Ascending aorta (tissue), 2 donors: ENCODE measurements at regions not wholly inside any gene's neighbourhood (a gene's known extent, or its start where the extent isn't known, plus 50 kb on each side); places are given as distances from the start of the nearest gene placed in this dataset.

Experiments used
- DNase-seq, 2 donors: peaks; one replicate each; pipeline ENCODE4 v3.0.0-alpha.2; 2019; ENCODE audit warnings: low spot score in 2 of 2
- H3K27ac ChIP-seq, 2 donors: fragments of 200-600 bp; sonication (generic); one replicate each; pipeline ENCODE4 v1.5.1; 2016 to 2017; ENCODE audit warnings: mild to moderate bottlenecking in 1 of 2
- H3K27me3 ChIP-seq: fragments of 200-600 bp; sonication (generic); one replicate; pipeline ENCODE4 v1.5.1; 2017
- H3K36me3 ChIP-seq, 2 donors: fragments of 200-600 bp; sonication (generic); one replicate each; pipeline ENCODE4 v1.5.1; 2016
- H3K4me1 ChIP-seq, 2 donors: fragments of 200-600 bp; sonication (generic); one replicate each; pipeline ENCODE4 v1.5.1; 2016 to 2017; ENCODE audit warnings: mild to moderate bottlenecking in 1 of 2
- H3K4me3 ChIP-seq, 2 donors: fragments of 200-600 bp; sonication (generic); one replicate each; pipeline ENCODE4 v1.5.1; 2016 to 2017; ENCODE audit warnings: mild to moderate bottlenecking in 1 of 2
- H3K9me3 ChIP-seq, 2 donors: fragments of 200-600 bp; sonication (generic); one replicate each; pipeline ENCODE4 v1.5.1; 2016
- CTCF ChIP-seq, 3 experiments: fragments of 200-600 bp in 2 of 3; fragments of 450-650 bp in 1 of 3; sonication (generic) in 2 of 3; IDR thresholded peaks; one replicate each; pipeline ENCODE4 v1.5.1; 2016 to 2019; ENCODE audit warnings: antibody characterized with exemption in 3 of 3, mild to moderate bottlenecking in 1 of 3, moderate library complexity in 1 of 3
- intact Hi-C: fragments of 100-400 bp; cut with DNase I; formaldehyde crosslinking; loops from one replicate; pipeline ENCODE4 v1.15.1; 2023

DNA sequence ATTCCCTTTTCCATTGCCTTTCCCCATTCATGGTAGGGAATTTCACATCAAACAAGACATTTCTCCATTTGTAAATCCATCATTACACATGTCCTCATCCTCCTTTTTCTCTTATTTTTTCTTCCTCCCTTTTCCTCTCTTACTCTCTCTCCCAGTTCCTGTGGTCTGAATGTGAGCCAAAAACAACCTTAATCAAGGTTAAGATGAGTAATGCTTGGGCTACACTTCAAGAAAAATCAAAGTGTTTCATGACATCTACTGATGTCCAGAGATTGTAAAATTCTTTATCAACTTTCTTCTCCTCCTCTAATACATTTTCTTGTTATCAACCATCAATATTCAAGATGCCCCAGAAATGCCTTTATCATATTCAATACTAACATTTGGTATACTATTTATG is 172.5 kb upstream of the PRNP start:
- DNase-seq, result no peak
- H3K36me3 ChIP-seq, result no peaks in the 10 kb centered on the region
- no peak for TF ChIP-seq CTCF (IDR thresholded peaks at IDR 0.05)
- no peaks in the 10 kb centered on the region for H3K4me1 ChIP-seq
- H3K9me3 ChIP-seq, result no peaks in the 10 kb centered on the region
- H3K27me3 ChIP-seq, result no peaks in the 10 kb centered on the region
- no peak overlapping the region for H3K27ac ChIP-seq
- intact Hi-C loops, result no loop called here
- H3K4me3 ChIP-seq, result no peak overlapping the region

DNA sequence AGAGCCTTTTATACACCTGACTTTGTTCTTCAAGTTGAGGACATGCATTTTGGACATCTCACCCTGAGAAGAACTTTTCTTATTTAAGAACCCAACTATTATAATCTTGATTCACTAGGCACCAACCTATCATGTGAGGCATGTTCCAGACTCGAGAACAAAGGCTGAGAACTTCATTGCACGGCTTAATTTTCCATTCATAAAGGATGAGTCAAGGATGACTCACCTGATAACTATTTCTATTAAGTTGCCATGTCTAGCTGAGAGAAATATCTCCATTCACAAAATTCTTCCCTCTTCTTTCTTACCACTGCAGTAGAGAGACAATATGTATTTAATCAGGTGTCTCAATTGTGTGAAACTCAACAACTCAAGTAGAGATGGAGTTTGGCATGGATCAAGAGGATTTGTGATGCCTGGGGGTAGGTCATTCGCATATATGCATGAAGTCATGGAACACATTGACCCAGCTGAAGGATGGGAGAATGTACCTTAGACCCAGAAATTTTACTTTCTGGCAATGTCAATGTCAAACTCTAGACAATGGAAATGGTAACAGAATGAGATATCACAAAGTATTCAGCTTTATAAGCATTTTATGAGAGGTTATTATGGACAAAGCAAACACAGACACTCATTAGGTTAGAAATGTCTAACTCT is 173.2 kb upstream of the PRNP start:
- no peaks in the 10 kb centered on the region for H3K9me3 ChIP-seq
- H3K36me3 ChIP-seq, result no peaks in the 10 kb centered on the region
- intact Hi-C loops, result no loop called here
- no peak for TF ChIP-seq CTCF (IDR thresholded peaks at IDR 0.05)
- DNase-seq, result no peak
- no peaks in the 10 kb centered on the region for H3K27me3 ChIP-seq
- H3K4me1 ChIP-seq, result no peaks in the 10 kb centered on the region
- H3K27ac ChIP-seq, result no peak overlapping the region
- no peak overlapping the region for H3K4me3 ChIP-seq

- Histone ChIP-seq H3K27me3 (no peaks in the 10 kb centered on the region), H3K36me3 (no peaks in the 10 kb centered on the region), H3K4me3 (no peak overlapping the region), H3K9me3 (no peaks in the 10 kb centered on the region), H3K27ac (no peak overlapping the region), H3K4me1 (no peaks in the 10 kb centered on the region)
- no peak for TF ChIP-seq CTCF (IDR thresholded peaks at IDR 0.05)
- DNase-seq, result no peak
- intact Hi-C loops, result no loop called here
Measured at GRCh38 chr20:4511776-4512175, 174.5 kb upstream of the PRNP start.

GRCh38 chr20:4509825-4510522 is 176.3 kb upstream of the PRNP start:
- Histone ChIP-seq H3K4me3 (no peak overlapping the region), H3K27me3 (no peaks in the 10 kb centered on the region), H3K36me3 (no peaks in the 10 kb centered on the region), H3K9me3 (no peaks in the 10 kb centered on the region), H3K4me1 (no peaks in the 10 kb centered on the region), H3K27ac (no peak overlapping the region)
- TF ChIP-seq CTCF (IDR thresholded peaks at IDR 0.05), result no peak
- DNase-seq, result no peak
- intact Hi-C loops, result no loop called here

GRCh38 chr20:4508773-4509172 is 177.5 kb upstream of the PRNP start:
- DNase-seq, result no peak
- Histone ChIP-seq H3K4me1 (no peaks in the 10 kb centered on the region), H3K9me3 (no peaks in the 10 kb centered on the region), H3K4me3 (no peak overlapping the region), H3K36me3 (no peaks in the 10 kb centered on the region), H3K27me3 (no peaks in the 10 kb centered on the region), H3K27ac (no peak overlapping the region)
- TF ChIP-seq CTCF (IDR thresholded peaks at IDR 0.05), result no peak
- intact Hi-C loops, result no loop called here
